ENCODE measurements at regions not wholly inside any gene's neighbourhood (a gene's known extent, or its start where the extent isn't known, plus 50 kb on each side); places are given as distances from the start of the nearest gene placed in this dataset.

DNA sequence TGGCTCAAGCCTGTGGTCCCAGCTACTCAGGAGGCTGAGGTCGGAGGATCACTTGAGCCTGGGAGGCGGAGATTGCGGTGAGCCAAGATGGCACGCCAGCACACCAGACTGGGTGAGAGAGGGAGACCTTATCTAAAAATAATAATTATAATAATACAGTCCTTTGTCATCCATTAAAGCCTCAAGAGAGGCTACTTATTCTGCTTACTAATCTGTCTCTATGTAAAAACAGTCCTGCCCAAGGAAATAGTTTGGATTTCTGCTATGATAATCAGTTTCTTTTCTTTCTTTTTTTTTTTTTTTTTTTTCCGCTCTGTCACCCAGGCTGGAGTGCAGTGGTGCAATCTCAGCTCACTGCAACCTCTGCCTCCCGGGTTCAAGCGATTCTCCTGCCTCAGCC, 228.3 kb downstream of the C1D start:
- no peak for DNase-seq (ENCODE audit: low read depth, low spot score)

DNA sequence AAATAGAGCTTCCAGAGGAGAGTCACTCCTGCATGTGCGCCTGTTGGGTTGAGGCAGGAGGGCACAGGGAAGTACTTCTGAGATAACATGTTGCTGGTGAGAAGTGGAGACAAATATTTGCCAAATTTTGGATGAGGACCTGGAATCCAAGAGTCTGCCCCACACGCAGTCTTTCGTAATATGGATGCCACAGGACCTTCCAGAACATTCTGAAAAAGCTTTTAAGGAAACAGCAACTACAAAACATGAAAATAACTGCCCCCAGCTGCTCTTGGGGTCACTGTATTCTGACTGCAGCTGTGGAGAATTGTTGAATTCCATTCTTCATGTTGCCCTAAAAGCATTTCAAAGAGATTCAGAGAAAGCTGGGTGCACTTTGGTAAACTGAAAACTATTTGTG, 227.5 kb downstream of the C1D start:
- no peak for DNase-seq (ENCODE audit: low read depth, low spot score)

DNA sequence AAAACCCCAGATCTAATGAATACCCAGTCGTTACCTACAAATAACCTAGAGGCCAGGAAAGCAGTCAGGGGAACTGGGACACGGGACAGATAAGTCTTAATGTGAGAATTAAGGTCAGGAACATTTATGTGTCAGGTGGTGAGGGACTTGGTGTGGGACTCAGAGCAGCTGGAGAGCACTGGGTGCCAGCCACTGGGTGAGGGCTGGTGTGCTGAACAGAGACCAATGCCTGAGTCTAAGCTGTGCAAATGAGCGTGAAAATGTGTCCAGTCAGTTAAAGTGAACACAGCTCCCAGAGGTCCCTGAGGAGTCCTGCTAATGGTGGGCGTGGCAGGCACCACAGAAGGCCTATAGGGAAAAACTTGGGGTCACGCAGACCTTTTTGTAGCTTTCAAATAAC, 225.9 kb downstream of the C1D start:
- no peak for DNase-seq (ENCODE audit: low read depth, low spot score)

DNA sequence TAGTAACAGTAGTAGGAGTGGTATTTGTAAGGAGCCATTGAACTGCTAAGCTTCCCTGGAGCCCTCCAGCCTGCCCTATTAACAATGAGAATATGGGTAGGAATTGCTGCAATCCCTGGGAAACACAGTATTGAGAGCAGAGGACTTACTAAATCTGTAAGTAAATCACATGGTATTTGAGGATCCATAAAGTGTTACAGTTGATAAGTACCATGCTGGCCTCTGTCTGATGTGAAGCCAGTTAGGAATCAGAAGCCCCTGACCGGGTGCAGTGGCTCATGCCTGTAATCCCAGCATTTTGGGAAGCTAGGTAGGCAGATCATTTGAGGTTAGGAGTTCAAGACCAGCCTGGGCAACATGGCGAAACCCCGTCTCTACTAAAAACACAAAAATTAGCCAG, 224.6 kb downstream of the C1D start:
- DNase-seq (ENCODE audit: low read depth, low spot score) = no peak

- no peak for DNase-seq (ENCODE audit: low read depth, low spot score)
Measured at GRCh38 chr2:67839242-67839641, 223.6 kb downstream of the C1D start.

DNA sequence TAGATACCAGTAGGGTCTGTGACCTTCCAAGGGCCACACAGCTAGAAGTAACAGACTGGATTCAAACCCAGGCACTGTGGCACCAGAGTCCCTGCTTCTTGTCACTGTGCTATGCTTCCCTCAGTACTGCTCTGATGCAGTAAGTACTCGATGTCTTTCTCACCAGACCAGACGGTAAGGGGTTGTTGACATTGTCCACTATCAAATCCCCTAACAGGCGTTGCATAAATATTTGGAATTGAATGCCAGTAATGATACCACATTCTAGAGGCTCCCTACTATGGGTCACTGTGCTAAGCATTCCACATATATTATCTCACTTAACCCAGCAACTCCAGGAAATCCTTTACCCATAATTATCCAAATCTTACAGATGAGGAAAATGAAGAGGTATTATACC, 223.1 kb downstream of the C1D start:
- no peak for DNase-seq (ENCODE audit: low read depth, low spot score)

DNA sequence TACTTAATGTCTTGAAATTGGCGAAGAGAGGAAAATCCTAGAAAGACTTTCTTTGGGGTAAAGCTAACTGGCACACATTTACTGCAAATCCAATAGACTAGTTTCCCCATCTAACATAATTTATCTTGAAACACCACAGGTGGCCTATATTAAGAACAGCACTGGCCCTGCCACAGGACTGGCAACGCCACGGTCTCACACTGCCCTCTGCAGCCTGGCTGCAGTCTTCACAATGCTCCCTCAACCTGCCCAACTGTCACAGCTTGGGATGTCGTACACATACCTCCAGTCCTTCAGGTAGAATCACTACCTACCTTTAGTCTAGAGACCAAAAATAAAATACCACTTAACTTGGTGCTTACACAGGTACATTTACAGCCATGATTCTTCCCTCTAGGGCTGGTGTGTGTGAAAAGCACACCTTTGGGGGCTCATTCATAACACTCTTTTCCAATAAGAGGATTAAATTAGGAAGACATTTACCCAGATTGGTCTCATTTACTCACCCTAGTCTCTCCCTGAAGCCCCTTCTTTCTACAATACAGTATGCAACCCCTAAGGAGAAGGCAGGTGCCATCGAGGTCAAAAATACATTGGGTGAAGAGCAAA, 222.2 kb downstream of the C1D start:
- peak; percentile 44 for DNase-seq (ENCODE audit: low read depth, low spot score)

DNA sequence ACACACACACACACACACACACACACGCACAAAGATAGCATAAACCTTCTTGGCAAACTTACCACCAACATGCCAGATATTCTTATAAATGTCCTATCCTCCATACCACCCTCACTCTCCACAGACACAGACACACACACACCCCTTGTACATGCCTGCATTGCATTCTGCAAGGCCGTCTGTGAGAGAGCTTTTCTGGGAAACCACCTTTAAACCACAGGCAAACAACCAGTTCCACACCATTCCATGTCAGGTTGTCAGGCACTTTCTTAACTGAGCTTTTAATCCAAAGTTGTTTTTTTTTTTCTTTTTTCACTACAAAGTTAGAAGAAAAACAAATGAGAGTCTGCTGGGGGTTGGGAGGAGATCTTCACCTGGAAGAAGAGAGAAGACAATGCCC, 221.1 kb downstream of the C1D start:
- no peak for DNase-seq (ENCODE audit: low read depth, low spot score)

DNA sequence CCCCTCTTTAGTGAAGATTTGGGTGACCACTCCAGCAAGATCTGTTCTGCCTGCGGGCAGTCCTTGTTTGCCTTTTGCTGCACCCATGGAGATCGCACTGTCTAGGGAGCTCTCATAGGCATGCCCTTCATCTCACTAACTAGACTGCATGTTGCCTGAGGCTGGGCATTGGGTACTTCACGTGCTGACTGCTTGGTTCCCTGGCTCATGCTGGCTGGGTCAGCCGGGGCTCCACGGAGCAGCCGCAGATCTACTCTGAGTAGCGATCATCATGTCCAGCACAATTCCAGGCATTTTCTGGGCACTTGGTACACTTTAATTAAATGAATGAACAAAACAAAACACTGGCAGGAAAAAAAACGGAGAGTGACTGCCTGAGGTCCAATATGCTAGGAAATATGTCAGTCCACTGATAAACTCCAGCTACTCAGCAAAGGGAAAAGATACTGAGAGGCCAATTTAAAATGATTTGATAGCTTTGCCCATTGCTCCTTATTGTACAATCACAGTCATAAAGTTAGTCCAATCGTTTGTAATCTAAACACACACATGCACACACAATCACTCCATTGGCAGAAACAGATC, 220.3 kb downstream of the C1D start:
- DNase-seq (ENCODE audit: low read depth, low spot score) = no peak

GRCh38 chr2:67844024-67844540, 218.7 kb downstream of the C1D start:
- DNase-seq (ENCODE audit: low read depth, low spot score) = no peak

DNA sequence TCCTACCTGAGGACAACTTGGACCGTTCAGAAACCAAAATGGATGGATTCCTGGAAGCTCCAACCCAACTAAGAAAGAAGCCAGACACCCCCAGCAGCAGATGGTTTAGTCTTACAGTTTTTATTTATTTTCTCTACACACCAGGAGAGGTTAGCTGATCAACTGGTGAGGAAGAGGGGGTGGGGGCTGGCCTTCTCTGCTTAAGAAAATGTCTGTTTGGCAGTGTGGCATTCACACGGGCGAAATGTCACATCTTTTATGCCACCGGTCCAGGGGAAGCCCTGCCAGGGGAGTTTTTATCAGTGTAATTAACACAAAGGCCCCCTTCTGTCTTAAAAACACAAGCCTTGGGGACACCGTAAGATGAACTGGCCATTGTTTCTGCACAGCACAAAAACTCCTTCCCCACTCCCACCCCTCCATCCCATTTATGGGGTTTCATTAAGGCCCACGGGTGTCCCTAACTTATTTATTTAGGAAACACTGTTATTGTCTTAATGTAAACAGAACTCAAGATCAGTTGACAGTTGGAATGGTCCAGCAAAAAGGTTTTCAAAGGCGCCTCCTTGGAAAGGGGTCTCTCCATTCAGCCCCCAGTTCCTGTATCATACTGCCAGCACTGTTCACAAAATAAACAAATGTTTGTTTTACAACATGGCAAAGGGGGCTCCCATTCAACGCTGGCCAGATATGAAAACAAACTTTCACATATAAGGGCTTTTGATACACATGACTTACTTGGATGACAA, 217.0 kb downstream of the C1D start:
- DNase-seq (ENCODE audit: low read depth, low spot score) = no peak

DNA sequence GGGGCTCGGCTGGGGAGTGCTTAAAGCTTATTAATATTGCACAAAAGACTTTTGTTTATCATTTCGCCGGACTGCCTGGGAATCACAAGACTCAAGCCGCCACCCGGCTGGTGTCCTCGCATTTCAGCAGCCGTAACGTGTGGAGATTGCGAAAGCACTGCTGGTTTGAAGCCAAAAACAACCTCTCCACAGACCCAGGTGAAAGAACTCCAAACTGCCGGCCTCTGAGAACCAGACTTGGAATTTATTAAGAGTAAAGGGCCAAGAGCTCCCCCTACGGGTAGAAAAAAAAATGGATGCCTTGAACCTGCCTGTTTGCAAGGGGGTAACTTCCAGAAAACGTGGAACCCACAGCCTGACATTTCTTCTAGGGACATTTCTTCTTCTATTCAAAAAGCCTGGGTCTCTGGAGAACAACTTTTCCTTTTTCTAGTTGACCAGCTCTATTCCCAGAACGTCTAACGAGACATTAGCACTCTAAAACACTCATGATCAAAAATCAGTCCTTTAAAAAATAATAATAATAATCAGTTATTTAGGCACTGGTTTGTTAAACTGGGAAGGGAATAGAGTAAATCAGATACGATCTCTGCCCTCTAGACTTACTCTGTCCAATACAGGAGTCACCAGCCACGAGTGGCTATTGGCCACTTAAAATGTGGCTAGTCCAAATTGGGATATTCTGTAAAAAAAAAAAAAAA, 216.3 kb downstream of the C1D start:
- DNase-seq (ENCODE audit: low read depth, low spot score) = peak; percentile 98

DNA sequence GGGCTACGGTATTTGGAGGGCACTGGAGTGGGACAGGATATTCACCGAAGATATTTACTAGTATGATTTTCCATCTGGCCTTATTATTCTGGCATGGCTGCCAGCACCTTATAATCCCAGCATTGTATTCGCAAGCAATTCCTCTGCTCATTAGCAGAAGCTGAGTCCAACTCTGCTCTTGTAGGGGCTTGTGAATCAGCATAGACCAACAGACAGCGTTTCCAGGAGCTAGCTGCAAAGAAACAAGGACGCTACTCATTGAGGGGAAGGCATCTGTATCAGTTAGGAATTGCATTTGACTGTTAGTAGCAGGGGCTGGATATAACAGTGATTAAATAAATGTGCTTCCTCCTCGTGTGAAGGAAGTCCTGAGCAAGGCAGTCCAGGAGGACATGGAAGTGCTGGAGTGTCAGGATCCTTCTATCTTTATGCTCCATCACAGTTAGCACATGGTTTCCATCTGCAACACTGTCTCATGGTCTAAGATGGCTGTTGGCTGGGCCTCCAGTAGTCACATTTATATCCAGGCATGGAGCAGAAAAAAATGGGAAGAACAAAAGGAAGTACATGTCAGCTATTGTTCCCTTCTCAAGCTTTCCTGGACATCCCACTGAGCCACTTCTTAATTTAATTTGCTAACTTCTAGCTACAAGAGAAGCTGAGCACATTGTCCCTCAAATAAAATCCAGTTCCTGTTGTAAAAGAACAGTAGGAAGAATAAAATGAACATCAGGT, 214.1 kb downstream of the C1D start:
- no peak for DNase-seq (ENCODE audit: low read depth, low spot score)

GRCh38 chr2:67851016-67851415, 211.8 kb downstream of the C1D start:
- DNase-seq (ENCODE audit: low read depth, low spot score) = no peak

GRCh38 chr2:67851956-67852824, 210.6 kb downstream of the C1D start:
- no peak for DNase-seq (ENCODE audit: low read depth, low spot score)

DNA sequence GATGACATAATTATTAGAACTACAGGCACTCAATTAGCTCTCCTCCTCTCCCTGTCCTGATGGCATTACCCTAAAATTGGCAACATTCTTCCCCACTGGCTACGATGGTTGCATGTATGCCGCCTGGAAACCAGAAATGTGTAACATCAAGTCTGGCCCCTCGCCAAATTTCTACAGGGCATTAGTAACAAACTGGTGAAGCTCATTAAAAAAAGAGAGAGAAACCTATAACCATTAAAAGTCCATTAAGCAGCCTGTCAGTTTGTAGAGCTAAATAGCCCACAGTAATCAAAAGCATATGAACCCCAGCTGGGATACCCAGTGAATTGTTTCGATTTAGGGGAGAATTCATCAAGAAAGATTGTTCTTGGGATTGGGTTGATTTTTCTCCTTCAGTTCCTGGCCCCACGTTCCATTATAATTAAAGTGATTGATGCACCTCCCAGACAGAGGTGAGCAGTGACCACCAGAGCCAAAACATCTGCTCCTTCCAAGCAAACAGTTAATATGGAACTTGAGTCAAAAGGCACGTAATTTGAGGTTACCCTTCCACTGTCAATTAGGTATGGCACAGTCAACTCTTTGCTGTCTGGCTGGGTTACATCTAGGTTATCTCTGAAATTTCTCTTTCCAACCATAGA, 208.6 kb downstream of the C1D start:
- no peak for DNase-seq (ENCODE audit: low read depth, low spot score)

DNA sequence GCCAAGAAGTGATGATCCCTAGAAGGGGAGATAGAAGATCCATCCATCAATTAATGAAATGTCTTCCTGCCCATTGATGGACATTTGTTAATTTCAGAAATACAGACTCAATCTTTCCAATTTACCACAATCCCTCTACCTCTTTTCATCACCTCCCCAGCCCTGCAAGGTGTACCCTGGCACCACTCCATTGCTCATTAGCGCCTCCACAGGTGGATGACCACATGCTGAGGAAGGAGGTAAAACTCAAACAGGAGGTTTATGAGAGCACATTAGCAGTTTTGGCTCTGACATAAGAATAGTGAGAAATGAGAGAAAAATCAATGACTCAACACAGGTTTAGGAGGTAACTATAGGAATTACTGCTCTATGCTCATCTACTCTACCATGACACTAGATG, 208.0 kb downstream of the C1D start:
- no peak for DNase-seq (ENCODE audit: low read depth, low spot score)

DNA sequence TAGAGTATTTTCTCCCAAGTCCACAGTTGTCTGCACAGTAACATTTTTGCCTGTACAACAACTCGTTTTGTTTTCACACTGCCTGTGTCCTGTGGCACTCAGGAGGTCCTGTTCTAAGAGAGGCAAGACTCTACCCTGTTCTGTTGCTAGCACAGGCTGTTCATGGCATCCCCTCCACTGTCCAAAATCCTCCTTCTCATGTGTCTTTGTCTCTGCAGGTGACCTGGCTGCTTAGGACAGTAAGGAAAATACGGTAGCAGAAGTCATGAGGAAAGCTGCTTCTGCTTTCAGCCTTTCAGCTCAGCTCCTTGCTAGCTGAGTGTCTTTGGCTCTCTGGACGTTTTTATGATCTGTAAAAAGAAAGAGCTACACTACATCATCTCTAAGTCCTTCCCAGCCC, 205.9 kb downstream of the C1D start:
- DNase-seq (ENCODE audit: low read depth, low spot score) = no peak

DNA sequence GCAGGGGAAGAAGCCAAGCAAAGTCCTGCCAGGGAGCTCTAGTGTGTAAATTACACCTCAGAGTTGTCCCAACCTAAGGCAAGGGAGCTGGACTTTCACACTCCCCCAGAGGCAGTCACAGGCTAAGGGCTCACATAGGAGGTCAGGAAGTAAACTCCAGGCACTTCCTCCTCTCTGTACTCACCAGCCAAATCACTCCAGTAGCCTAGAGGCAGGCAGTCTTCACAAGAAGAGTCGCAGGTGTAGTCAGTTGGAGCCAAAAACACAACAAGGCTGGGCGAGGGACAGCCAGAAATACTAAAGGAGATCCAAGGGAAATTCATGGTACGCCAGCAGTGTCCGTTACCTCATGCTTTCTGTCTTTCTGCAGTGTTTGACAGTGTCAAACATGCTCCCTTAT, 205.0 kb downstream of the C1D start:
- DNase-seq (ENCODE audit: low read depth, low spot score) = no peak

GRCh38 chr2:67858886-67859285, 203.9 kb downstream of the C1D start:
- DNase-seq (ENCODE audit: low read depth, low spot score) = no peak

Data from brain pericyte (primary cell).